ENCODE measurements at regions not wholly inside any gene's neighbourhood (a gene's known extent, or its start where the extent isn't known, plus 50 kb on each side); places are given as distances from the start of the nearest gene placed in this dataset.

DNA sequence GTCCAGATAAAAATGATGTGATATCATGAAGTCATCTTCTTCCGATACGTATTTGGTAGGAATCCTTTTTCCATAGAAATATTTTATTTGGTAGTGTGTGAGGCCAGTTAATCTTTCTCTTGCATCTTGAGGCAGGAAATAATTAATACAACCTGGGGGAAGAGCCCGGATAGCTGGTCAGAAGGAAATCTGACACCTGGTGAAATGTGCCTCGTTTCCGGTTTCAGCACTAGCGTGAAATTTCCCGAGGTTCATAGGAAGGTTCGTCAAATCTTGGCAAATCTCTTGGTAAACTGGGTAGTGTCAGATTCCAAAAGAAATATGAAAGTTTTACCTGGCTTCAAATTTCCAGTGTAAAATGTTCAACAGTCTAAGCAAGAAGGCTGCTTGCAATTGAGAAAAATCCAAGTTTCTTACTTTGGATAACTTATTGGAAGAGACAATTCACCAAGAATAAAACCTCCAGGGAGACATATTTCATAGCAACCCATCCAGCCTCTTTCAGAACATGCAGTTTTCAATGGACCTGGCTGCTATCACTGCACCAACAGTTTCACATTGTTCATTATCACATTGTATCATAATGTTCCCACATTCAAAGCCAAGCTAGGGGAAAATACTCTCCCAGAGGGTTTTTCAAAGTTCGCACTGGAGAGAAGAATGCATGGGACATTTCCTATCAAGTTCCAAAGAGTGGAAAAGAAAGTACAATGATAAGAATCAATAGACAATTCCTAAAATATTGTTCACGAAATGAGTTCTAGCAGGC, 454.5 kb upstream of the CITED2 start:
- in situ Hi-C loops (cut with HindIII; ENCODE audit: low sequenced_read_pairs): no loop called here

DNA sequence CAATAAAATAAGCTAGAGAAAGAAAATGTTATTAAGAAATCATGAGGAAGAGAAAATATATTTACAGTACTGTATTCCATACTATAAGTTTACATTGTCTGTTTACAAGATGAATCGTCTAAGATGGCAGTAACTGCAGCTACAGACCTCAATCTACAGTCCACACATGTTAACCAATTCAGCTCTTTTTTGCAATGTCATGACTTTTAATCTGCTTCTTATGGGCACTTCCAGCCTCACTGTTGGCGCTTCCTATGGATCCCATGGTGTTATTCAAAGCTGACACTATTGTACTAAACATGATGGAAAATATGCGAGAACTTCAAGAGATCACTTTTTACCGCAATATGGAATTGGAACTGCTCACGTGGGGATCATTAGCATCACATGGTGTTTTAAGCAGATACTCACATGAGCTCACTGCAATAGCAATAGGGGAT, 451.5 kb upstream of the CITED2 start:
- in situ Hi-C loops (cut with HindIII; ENCODE audit: low sequenced_read_pairs): no loop called here

DNA sequence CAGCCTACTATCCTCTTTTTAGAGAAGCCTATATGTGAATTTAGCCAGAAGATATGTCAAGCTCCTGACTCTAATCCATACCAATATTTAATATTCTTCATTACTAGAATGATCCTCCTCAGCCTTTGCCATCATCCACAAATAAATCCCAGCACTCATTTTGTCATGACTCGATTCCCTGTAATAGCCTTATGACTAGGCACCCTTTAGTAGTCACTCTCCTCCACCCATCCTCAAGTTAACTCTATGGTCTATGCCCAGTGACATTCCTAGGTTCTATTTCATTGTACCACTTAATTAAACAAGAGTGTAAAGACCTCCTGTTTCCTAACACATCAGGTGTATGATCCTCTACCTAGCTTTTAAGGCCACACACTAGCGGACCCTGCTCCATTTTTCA, 450.4 kb upstream of the CITED2 start:
- in situ Hi-C loops (cut with HindIII; ENCODE audit: low sequenced_read_pairs): no loop called here

DNA sequence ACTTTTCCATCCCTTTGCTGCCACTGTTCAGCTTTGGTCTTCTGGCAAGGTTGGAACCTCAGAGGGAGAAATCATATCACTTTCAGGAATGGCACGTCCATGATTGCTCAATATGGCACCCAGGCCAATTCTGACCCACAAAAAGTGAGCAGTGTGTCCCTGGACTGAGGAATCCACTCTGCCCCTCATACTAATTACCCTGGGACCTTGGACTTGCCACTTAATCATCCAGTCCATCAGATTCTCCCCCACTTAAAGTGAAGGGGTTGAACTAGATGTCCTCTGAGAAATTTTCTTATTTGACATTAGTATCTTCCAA, 449.3 kb upstream of the CITED2 start:
- in situ Hi-C loops (cut with HindIII; ENCODE audit: low sequenced_read_pairs): no loop called here

DNA sequence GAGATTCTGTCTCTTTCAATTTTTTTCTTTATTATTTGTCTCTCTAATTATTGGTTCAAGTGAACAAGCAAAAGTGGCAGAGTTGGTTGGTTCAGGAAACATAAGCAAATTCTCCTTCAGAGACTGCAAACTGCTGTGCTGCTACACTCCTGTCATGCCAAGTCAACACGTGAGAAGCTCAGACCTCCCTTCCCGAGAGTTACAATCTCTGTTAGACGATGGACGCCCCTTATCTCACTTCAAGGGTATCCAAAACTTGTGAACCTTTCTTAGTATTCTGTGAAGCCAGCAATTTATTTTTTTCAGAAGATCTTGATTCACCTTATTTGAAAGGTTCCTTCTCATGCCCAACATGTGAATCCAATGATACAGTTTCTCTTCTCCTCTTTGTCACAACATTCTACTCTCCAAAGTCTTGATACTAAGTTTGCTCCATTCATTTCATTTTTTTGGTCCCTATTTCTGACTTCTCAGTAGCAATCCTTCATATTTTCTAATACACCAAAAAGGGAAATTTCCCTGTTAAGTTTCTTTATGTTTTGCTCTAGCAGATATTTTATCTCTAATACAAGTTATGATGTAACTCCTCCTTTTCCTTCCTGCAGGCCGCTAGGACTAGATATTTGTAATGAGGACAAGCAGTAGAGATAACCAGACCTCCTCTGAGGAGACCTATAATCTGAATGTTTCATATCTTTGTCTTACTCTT, 448.8 kb upstream of the CITED2 start:
- in situ Hi-C loops (cut with HindIII; ENCODE audit: low sequenced_read_pairs): no loop called here

DNA sequence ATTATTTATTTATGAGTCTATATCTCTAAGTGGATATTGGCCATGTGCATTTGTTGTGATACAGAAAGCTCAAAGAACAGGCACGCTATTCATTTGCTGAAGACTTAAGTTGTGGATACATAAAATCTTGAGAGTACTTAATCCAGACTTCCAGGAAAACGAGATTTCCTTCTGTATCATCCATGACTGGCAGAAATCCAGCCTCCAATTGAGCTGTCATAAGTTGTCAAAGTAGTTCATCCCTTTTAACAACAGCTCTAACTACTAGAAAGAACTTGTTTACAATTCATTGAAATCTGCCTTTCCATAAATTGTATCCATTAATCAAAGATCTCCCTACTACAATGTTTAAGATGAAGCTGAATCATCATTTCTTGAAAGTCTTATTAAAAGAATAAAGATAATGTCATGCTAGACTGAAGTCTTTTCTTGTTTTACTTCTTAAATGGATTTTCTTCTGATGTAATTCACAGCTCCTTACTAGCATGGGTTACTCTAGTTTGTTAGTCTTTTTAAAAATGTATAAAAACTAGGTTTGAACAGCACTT, 447.3 kb upstream of the CITED2 start:
- in situ Hi-C loops (cut with HindIII; ENCODE audit: low sequenced_read_pairs): no loop called here

DNA sequence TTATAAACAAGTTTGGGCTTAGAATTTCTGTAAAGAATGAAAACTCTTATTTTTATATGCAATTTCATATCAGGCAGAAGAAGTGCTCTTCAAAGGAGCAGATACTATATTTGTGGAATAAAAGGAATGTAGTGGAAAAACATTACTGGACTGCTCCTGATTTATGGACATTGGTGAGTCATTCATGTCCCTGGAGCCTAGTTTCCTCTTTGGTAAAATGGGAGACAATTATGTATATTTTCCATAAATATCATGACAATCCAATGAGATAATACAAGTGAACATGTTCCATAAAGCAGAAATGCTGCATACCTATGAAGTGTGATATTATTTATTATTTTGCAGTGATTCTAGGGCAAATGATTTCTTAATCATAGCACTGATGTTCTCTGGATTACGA, 445.8 kb upstream of the CITED2 start:
- in situ Hi-C loops (cut with HindIII; ENCODE audit: low sequenced_read_pairs): no loop called here

DNA sequence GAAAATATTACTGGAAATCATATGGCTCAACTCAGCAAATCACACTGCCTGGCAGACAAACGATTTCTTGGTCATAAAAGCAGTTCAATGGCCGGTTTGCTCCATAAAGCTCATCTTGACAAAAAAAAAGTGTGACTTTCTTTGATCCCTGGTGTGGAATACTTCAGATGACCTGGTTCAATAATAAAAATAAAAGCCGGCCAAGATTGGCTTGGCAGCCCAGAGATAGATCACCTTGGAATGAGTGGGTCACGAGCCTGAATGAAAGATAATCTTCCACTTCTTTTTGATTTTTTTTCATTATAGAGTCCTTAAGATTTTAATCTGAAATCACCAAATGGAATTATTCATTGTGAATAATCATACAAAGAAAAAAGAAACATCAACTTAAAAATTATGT, 445.3 kb upstream of the CITED2 start:
- in situ Hi-C loops (cut with HindIII; ENCODE audit: low sequenced_read_pairs): no loop called here

DNA sequence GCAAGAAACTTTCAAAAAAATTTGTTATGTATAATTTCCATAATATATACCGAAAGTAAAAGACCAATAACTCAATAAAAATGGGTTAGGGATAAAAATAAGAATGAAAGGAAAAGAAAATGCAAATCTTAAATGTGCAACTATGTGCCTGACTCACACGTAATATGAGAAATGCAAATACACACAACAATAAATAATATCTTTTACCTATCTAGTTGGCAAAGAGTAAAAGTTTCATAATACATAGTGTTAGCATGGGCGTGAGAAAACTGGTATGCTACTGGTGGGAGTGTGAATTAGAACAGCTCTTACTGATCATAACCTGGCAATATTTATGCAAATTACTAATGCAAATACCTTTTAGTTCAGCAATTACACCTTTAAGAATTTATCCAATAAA, 438.5 kb upstream of the CITED2 start:
- in situ Hi-C loops (cut with HindIII; ENCODE audit: low sequenced_read_pairs): no loop called here

DNA sequence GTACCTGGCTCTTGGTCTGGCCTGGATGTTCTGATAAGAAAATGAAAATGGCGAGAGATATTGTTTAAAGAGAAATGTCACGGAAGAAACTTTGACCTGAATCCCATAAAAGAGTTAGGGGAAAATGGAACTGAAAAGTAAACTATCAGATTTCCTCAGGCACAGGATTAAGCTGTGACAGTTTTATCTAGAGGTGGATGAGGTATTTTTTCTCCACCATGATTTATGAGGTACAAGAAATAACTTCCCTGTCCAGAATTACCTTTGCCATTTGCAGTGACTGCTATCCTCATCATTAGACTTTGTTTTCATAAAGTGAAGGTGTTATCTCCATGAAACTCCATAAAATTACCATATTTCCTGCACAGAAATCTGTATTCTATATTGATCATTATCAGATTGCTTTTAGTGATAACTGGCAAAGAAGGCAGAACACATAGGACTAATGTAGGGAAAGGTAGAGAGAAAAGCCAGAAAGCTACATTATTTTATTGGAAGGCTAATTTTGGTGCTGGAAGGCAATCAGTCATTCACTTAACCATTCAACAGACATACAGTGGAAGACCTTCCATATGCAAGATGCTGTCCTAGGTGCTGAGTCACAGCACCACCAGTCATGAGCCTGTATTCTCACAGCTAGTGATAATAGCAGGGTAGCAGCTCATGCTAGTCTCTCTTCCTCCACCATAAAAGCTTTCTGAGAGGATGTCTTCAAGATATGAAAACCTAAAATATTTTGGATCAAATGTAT, 427.3 kb upstream of the CITED2 start:
- in situ Hi-C loops (cut with HindIII; ENCODE audit: low sequenced_read_pairs): no loop called here

DNA sequence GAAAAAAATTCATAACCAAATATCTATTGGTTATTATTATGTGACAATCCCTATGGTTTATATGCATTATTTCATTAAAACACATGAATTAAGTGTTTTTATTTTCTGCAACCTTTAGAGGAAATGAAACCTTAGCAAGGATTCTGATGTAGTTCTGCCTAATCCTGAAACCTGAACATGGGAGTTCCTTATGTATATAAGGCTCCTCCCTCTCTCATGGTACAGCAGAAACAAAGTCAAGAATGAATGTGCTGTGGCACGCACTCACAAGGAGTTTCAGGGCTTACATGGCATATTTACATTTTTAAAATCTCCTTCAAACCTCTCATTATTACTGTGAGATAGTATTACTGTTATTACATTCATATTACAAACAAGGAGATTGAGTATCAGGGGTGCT, 426.4 kb upstream of the CITED2 start:
- in situ Hi-C loops (cut with HindIII; ENCODE audit: low sequenced_read_pairs): no loop called here

DNA sequence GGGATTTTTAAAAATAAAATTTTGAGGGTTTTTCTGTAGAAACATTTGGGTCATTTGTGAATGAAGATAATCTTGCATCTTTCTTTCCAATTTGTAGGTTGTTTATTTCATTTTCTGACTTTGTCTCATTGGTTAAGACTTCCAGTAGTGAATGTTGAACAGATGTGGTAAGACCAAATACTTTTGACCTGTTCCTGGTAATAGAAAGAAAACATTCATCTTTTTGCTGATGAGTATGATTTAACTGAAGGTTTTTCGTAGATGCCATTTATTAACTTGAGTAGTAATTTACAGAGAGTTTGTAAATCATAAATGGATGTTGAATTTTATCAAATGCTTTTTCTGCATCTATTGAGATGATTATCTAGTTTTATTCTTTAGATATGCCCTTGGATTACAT, 416.1 kb upstream of the CITED2 start:
- in situ Hi-C loops (cut with HindIII; ENCODE audit: low sequenced_read_pairs): no loop called here

DNA sequence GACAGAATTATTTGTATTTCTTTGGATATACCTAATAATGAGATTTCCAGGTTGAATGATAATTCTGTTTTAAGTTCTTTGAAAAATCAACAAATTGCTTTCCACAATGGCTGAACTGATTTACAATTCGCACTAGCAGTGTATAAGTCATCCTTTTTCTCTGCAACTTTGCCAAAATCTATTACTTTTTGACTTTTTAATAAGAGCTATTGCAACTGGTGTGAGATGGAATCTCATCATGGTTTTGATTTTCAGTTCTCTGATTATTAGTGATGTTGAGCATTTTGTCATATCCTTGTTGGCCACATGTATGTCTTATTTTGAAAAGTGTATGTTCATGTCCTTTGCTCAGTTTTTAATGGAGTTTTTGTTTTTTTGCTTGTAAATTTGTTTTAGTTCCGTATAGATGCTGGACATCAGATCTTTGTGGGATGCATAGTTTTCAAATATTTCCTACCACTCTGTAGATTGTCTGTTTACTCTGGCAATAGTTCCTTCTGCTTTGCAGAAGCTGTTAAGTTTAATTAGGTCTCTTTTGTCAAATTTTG, 409.8 kb upstream of the CITED2 start:
- in situ Hi-C loops (cut with HindIII; ENCODE audit: low sequenced_read_pairs): no loop called here

DNA sequence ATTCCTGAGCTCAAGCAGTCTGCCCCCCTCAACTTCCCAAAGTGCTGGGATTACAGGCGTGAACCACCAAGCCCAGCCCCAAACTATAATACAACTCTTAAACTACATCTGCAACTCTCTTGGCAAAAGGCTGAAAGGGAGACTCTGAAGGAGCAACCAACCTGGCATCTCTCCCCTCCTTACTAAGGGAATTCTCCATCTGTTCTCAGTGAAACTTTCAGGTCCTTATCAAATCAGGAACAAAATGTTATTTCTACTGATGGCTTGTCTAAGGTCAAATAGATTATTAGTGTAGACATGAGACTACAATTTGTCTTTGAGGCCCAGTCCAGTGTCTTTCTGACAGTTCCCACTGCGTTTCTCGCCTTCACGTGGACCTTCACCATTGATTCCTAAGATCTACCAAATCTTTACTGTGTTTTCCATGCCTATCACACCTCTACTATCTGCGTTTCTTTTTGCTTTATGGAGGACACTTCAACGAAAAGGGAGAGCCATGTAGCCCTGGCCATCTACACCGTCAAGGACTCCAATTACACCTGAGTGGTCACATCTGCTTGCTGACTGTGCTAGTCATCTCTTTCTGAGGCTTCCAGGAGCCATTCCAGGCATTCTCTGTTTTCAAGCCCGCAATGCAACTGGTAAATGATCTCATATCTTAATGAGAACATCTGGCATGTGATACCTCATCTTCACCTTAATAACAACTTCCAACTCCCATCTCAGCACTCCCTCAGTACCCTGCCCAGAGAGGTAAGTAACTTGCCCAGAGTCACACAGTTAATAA, 405.7 kb upstream of the CITED2 start:
- in situ Hi-C loops (cut with HindIII; ENCODE audit: low sequenced_read_pairs): no loop called here

DNA sequence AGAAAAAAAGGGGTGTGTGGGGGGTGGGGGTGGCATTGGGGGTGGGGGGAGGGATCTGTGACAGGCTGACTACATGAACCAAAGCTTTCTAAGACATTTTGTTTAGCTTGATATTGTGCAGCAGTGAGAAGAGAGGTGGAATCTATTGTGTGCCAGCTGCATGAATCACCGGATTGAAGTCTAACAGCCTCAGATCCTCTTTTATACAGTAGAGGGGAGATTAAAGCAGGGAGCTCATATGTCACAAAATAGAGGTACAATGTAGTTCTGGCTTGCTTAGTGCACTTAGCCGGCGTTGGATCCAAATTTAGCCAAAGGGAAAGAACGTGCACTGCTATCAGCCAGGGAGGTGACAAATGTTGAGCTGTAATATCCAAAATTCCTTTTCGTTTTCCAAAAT, 404.2 kb upstream of the CITED2 start:
- in situ Hi-C loops (cut with HindIII; ENCODE audit: low sequenced_read_pairs): no loop called here

DNA sequence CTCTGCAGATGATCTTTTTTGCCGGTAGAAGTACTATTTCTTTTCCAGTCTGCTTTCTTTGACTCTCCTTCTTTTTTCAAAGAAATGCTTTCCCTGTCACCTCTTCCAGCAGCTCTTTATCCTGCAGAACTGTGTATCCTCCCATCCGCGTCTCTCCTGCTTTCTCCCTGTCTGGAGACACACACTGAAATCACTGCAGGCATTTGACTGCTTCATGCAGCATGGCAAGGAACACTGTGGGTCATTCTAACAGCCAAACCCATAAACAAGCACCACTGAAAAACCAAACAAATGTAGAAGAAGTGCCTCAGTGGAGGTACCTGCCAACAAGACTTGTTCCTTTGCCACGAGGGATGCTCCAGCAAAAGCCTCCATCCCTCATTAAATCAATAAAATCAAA, 403.7 kb upstream of the CITED2 start:
- in situ Hi-C loops (cut with HindIII; ENCODE audit: low sequenced_read_pairs): no loop called here

DNA sequence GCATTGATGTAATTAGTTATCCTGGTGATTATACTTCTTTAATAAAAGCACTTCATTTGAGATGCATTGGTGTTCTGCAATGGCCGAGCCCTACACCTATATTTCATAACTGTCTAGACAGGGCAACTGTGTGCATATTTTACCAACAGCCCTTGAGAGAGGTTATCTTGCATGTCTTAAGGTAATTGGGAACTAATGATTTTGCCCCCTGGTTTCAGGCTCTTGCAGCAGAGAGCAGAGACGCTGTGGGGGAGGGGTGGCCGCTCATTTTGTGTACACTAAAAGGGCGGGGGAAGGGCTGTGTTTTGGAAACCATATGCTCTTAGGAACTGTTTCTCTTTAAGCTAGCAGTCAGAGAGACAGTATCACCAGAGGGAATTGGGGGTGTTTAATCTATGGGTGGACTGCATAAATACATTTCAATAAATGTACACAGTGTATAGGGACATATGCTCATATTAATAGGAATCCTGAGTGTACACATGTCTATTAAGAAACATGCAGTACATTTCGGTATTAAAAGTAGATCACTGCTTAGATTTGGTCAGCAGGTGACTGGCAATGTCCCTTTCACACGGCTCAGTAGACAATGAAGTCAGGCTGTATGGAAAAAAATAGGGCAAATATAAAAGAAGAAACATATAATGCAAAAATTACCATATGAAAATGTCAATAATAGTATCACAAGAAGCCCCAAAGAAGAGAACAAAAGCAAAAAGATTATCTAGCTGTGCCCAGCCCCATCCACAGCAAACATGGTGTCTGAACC, 402.9 kb upstream of the CITED2 start:
- in situ Hi-C loops (cut with HindIII; ENCODE audit: low sequenced_read_pairs): no loop called here

DNA sequence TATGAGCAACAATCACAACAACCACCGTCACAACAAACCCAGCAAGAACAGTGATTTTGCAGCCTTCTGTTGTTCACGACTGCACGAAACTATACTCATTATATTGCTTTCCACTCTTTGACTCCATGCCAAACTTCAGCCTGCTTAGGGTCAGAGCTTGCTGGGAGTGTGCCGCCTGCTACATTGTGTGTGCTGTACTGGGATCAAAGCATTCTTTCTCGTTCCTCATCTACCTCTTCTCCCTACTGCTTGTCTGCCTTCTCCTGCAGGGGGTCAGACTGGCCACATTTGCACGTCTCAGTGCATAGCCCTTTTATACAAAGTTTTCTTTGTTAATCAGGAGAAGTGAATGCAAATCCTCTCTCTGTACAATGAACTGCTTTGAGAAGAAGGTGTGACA, 401.6 kb upstream of the CITED2 start:
- in situ Hi-C loops (cut with HindIII; ENCODE audit: low sequenced_read_pairs): no loop called here

DNA sequence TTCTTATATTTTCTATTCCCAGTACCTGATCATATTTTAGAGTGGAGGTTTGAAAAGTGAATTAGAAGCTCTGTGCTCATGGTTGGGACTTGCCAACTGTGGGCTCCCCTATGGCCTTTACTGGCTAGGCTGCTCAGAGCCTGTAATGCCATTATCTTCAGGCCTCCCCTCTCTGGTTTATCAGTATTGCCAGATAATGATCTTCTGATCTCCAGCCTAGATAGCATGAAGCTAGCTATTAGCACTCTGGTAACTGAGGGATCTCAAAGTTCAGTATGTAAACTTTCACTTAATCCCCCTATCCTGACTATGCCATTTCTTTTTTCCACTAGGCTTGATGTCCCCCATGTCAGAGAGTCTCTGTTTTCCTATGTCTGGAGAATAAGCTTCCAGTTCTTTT, 393.7 kb upstream of the CITED2 start:
- in situ Hi-C loops (cut with HindIII; ENCODE audit: low sequenced_read_pairs): no loop called here

DNA sequence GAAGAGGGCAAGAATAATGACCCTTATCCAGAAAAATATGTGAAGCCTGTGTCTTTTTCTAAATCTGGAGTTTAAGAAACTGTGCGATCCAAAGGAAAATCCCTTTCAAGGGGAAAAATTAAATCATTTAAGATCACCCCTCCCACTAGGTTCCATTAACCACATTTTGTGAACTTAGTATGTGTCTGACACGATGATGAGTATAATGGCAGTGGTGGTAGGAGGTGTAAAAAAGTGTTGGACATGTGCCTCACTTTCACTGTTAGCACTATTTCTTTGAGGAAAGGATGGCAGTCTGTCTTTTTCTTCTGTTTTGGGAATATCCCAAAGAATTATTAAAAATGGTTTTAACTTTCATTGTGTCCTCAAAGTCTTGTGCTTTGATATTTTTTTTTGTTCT, 392.3 kb upstream of the CITED2 start:
- in situ Hi-C loops (cut with HindIII; ENCODE audit: low sequenced_read_pairs): no loop called here

Data from DLD1 (cell line).